BLaER1 (cell line): ENCODE measurements at regions not wholly inside any gene's neighbourhood (a gene's known extent, or its start where the extent isn't known, plus 50 kb on each side); places are given as distances from the start of the nearest gene placed in this dataset.
A peak's percentile ranks its signal among the peaks of the same experiment; 100 is the strongest.
"Not testable (repeated sequence)": the region's sequence is repeated elsewhere in the genome, so short reads cannot be mapped to it uniquely, and the experiment has no call there.

Source experiments
- H3K27ac ChIP-seq: shearing (Covaris generic); formaldehyde crosslinking; 2 replicates; pipeline ENCODE4 v1.8.1; 2022
- H3K27me3 ChIP-seq: shearing (Covaris generic); formaldehyde crosslinking; 2 replicates; pipeline ENCODE4 v1.8.1; 2022
- H3K36me3 ChIP-seq: shearing (Covaris generic); formaldehyde crosslinking; 2 replicates; pipeline ENCODE4 v1.8.1; 2022
- H3K4me1 ChIP-seq: shearing (Covaris generic); formaldehyde crosslinking; 2 replicates; pipeline ENCODE4 v1.8.1; 2022
- H3K4me2 ChIP-seq: shearing (Covaris generic); formaldehyde crosslinking; 2 replicates; pipeline ENCODE4 v1.8.1; 2022
- H3K4me3 ChIP-seq: shearing (Covaris generic); formaldehyde crosslinking; 2 replicates; pipeline ENCODE4 v1.8.1; 2022
- H3K9ac ChIP-seq: shearing (Covaris generic); formaldehyde crosslinking; 2 replicates; pipeline ENCODE4 v1.8.1; 2022
- H3K9me3 ChIP-seq: shearing (Covaris generic); formaldehyde crosslinking; 2 replicates; pipeline ENCODE4 v1.8.1; 2022
- H4K20me1 ChIP-seq: shearing (Covaris generic); formaldehyde crosslinking; 2 replicates; pipeline ENCODE4 v1.8.1; 2022
- Cebpa-rat ChIP-seq: shearing (Covaris generic); IDR thresholded peaks from 2 replicates; pipeline ENCODE4 v1.8.1; 2022

DNA sequence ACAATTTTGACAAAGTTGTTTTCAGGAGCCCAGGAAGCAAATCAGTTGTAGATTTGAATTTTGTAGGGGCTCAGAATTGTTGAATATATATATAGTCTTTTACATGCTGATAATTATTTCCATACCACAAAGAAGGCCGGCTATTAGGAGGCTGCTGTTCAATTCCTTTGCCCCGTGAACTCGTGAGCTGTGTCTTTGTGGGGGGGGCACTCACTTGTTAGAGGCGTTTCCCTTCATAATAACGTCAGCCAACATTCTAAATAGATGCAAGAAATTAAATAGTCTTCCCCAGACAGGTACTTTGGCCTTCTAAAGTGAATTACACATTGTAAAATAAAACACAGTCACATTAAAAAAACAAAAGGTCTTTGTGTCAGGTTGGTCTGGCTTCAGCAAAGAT is 138.7 kb downstream of the DEFB131A start:
- not testable (repeated sequence) for H4K20me1 ChIP-seq, H3K4me1 ChIP-seq, H3K36me3 ChIP-seq, H3K4me2 ChIP-seq, H3K9ac ChIP-seq, H3K27ac ChIP-seq, H3K4me3 ChIP-seq, H3K27me3 ChIP-seq
- peaks cover 18% of the 10 kb centered on the region for H3K9me3 ChIP-seq

DNA sequence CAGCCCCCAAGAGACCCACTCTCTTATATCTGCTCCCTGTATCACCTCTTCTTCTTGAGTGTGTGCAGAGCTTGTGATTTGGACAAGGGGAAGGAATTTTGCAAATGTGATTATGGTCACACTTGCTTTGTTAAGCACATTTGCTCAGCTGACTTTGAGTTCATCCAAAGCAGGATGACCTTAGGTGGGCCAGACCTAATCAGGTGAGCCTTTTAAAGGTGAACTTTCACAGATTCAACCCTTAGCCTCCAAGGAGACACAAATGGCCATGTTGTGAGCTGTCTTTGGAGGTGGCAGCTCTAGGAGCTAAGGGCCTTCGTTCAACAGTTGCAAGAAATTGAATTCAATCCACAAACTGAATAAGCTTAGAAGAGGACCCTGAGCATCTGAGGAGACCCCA is 147.8 kb downstream of the DEFB131A start:
- Histone ChIP-seq H3K9me3 (no peaks in the 10 kb centered on the region), H3K4me2 (no peak overlapping the region), H3K36me3 (no peaks in the 10 kb centered on the region), H3K4me1 (peaks cover 17% of the 10 kb centered on the region), H3K27me3 (no peaks in the 10 kb centered on the region), H3K4me3 (no peak overlapping the region), H3K9ac (no peak overlapping the region), H3K27ac (no peak overlapping the region), H4K20me1 (no peaks in the 10 kb centered on the region)
- no peak for TF ChIP-seq Cebpa-rat

DNA sequence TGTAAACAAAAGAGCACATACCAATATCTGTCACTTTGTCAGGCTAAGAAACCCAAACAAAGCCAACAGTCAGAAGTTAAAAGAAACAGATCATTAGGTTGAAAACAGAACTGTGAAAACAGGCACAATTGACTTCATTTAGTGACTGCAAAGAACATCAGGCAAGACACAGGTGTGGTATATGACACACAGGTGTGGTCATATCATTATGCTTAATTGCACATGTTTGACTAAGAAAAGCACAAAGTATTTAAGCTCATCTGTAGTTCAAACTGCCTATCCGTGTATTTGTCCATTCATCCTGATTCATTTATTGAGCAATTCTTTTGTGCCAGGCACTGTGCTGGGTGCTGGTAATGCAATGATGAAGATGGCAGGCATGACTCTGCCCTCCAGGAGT is 150.7 kb downstream of the DEFB131A start:
- Histone ChIP-seq H3K4me2 (no peak overlapping the region), H3K9me3 (no peaks in the 10 kb centered on the region), H3K4me3 (no peak overlapping the region), H4K20me1 (no peaks in the 10 kb centered on the region), H3K27ac (no peak overlapping the region), H3K36me3 (no peaks in the 10 kb centered on the region), H3K9ac (no peak overlapping the region), H3K27me3 (no peaks in the 10 kb centered on the region), H3K4me1 (peaks cover 3% of the 10 kb centered on the region; the same call in 1 of the 2 replicates)
- no peak for TF ChIP-seq Cebpa-rat

DNA sequence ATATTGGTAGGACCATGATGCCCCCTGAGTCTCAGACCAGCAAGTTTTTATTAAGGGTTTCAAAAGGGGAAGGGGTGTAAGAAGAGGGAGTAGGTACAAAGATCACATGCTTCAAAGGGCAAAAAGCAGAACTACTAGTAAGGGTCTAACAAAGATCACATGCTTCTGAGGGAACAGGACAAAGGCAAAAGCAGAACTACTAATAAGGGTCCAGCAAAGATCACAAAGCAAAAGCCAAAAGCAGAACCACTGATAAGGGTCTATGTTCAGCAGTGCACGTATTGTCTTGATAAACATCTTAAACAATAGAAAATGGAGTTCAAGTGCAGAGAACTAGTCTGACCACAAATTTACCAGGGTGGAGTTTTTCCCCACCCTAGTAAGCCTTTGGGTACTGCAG is 151.3 kb downstream of the DEFB131A start:
- H3K4me1 ChIP-seq, H3K27ac ChIP-seq, H3K9ac ChIP-seq, H3K4me3 ChIP-seq, H4K20me1 ChIP-seq, H3K36me3 ChIP-seq, H3K9me3 ChIP-seq, H3K4me2 ChIP-seq, H3K27me3 ChIP-seq: not testable (repeated sequence)

DNA sequence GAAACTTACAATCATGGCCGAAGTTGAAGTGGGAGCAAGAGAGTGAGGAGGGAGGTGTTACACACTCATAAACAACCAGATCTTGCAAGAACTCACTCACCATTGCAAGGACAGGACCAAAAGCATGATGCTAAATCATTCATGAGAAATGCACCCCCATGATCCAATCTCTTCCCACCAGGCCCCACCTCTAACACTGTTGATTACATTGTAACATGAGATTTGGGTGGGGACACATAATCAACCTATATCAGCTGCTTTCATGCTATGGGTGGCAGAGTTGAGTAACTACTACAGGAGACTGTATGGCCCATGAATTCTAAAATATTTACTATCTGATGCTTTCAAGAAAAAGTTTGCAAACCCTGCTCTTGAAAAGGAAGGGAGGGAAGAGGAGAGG is 155.1 kb downstream of the DEFB131A start:
- Histone ChIP-seq H3K9ac (no peak overlapping the region), H3K4me2 (no peak overlapping the region), H3K9me3 (no peaks in the 10 kb centered on the region), H3K36me3 (no peaks in the 10 kb centered on the region), H3K27me3 (no peaks in the 10 kb centered on the region), H3K4me3 (no peak overlapping the region), H3K27ac (no peak overlapping the region), H3K4me1 (peaks cover 6% of the 10 kb centered on the region; the same call in 1 of the 2 replicates), H4K20me1 (no peaks in the 10 kb centered on the region)
- TF ChIP-seq Cebpa-rat = no peak

DNA sequence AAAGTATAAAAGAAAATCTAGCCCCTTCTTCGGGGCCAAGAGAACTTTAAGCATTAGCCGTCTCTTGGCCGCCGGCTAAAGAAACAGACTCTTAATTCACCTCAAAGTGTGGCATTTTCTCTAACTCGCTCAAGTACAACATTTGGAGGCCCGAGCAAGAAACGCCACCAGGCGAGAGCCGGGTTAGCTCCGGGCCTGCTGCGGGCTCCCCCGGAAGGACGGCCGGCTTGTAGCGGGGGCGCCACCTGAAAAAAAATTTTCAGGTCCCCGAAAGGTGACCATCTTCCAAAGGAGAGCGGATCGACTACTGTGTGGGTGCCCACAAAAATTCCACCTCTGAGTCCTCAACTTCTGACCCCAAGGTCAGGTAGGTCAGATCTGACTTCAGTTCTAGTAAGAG is 156.0 kb downstream of the DEFB131A start:
- H3K4me2 ChIP-seq = no peak overlapping the region
- no peaks in the 10 kb centered on the region for H4K20me1 ChIP-seq
- no peak overlapping the region for H3K27ac ChIP-seq
- H3K27me3 ChIP-seq = no peaks in the 10 kb centered on the region
- TF ChIP-seq Cebpa-rat = no peak
- no peak overlapping the region for H3K4me3 ChIP-seq
- no peak overlapping the region for H3K9ac ChIP-seq
- no peaks in the 10 kb centered on the region for H3K36me3 ChIP-seq
- no peaks in the 10 kb centered on the region for H3K9me3 ChIP-seq
- peaks cover 6% of the 10 kb centered on the region; the same call in 1 of the 2 replicates for H3K4me1 ChIP-seq

DNA sequence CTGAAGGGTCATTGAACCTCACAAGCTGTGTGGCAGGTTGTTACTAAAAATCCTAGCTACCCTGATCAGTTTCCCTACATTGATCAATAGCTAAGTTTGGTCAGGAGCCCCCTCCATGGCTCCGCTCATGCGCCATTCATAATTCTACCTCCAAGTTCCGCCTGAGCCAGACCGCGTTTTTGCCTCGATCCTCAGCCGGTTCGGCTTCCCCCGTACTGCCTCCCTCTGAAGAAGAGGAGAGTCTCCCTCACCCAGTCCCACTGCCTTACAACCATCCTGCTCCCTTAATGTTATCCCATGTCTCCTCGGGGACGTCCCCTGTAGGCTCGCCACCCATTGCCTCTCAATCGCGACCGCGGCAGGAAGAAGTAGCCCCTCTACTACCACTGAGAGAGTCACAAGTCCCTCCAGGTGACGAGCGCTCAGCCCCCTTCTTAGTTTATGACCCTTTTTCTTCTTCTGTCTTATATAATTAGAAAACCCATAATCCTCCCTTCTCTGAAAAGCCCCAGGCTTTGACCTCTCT is 158.2 kb downstream of the DEFB131A start:
- H3K36me3 ChIP-seq = no peaks in the 10 kb centered on the region
- H3K9me3 ChIP-seq = no peaks in the 10 kb centered on the region
- H3K4me1 ChIP-seq = peaks cover 6% of the 10 kb centered on the region; the same call in 1 of the 2 replicates
- no peak for TF ChIP-seq Cebpa-rat
- H3K4me3 ChIP-seq = no peak overlapping the region
- H3K27me3 ChIP-seq = no peaks in the 10 kb centered on the region
- H3K9ac ChIP-seq = no peak overlapping the region
- no peaks in the 10 kb centered on the region for H4K20me1 ChIP-seq
- H3K27ac ChIP-seq = no peak overlapping the region
- H3K4me2 ChIP-seq = no peak overlapping the region

DNA sequence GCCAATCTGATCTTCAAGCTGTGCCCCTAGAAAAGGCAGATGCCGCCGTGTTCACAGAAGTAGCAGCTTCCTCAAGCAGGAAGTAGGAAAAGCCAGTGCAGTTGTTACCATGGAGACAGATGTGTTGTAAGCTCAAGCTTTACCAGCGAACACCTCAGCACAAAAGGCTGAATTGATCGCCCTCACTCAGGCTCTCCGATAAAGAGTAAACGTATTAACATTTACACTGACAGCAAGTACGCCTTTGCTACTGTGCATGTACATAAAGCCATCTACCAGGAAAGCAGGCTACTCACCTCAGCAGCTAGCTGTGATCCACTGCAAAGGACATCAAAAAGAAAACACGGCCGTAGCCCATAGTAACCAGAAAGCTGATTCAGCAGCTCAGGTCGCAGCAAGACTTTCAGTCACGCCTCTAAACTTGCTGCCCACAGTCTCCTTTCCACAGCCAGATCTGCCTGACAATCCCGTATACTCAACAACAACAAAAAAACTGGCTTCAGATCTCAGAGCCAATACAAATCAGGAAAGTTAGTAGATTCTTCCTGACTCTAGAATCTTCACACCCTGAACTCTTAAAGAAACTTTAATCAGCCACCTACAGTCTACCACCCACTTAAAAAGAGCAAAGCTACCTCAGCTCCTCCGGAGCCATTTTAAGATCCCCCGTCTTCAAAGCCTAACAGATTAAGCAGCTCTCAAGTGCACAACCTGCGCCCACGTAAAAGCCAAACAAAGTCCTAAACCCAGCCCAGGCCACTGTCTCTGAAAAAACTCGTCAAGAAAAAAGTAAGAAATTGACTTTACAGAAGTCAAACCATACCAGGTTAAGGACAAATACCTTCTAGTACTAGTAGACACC is 160.0 kb downstream of the DEFB131A start:
- H3K9ac ChIP-seq, H3K27me3 ChIP-seq, H3K27ac ChIP-seq, H3K4me3 ChIP-seq, H4K20me1 ChIP-seq, H3K36me3 ChIP-seq, H3K9me3 ChIP-seq: not testable (repeated sequence)
- 0 out of 2 replicates have a peak overlapping the region, but pooled peaks have one; percentile 32 for H3K4me2 ChIP-seq
- H3K4me1 ChIP-seq = peaks cover 17% of the 10 kb centered on the region

DNA sequence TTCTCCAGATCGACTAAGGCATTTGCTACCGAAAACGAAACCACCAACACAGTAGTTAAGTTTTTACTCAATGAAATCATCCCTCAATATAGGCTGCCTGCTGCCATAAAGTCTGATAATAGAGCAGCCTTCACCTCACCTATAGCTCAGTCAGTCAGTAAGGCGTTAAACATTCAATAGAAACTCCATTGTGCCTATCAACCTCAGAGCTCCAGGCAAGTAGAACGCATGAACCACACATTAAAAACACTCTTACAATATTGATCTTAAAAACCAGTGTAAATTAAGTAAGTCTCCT is 160.6 kb downstream of the DEFB131A start:
- H3K4me3 ChIP-seq, H4K20me1 ChIP-seq, H3K9ac ChIP-seq: not testable (repeated sequence)

DNA sequence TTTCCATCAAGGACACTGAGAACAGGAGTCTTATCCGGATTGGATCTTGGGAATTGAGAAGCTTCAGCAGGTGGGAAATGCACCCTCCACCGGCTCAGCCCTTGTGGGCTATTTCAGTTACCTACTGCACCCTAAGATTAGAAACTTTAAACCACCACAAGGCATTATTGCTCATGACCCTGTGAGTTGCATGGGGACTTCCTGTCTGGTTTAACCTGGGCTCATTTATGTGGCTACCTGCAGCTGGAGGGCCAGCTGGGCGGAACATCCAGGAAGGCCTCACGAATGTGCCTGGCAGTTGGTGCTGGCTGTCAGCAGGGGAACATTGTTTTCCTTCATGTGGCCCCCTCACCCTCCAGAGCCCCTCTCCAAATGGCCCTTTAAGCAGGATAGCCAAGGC is 164.1 kb downstream of the DEFB131A start:
- H3K4me3 ChIP-seq = no peak overlapping the region
- no peaks in the 10 kb centered on the region for H3K27me3 ChIP-seq
- peak overlapping the region; percentile 53 for H3K4me2 ChIP-seq
- H4K20me1 ChIP-seq = no peaks in the 10 kb centered on the region
- H3K27ac ChIP-seq = no peak overlapping the region
- H3K9ac ChIP-seq = no peak overlapping the region
- no peaks in the 10 kb centered on the region for H3K36me3 ChIP-seq
- no peak for TF ChIP-seq Cebpa-rat
- H3K9me3 ChIP-seq = no peaks in the 10 kb centered on the region
- H3K4me1 ChIP-seq = peaks cover 17% of the 10 kb centered on the region

More for the DNA sequence above, 160.6 kb downstream of the DEFB131A start:
- not testable (repeated sequence) for H3K27me3 ChIP-seq, H3K9me3 ChIP-seq, H3K36me3 ChIP-seq, H3K27ac ChIP-seq, H3K4me2 ChIP-seq
- peaks cover 17% of the 10 kb centered on the region for H3K4me1 ChIP-seq

DNA sequence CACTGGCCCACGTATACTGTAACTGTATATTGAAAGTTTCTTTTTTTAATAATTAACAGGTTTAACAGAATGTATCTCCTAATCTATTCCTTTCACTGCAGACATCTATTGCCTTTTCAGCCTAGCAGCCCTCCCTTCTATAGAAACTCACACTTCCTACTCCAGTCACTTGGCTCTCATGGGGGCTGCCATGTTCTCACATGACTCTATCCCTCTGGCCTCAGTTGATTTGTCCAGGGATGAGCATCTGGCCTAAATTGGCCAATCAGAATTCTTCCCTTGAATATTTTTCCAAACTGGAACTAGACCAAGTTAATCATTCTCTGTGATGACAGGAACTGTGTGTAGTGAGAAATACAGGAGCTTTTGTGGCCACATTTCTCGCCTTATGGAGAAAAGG is 166.1 kb downstream of the DEFB131A start:
- not testable (repeated sequence) for H3K9me3 ChIP-seq, H3K27ac ChIP-seq, H3K4me3 ChIP-seq, H3K4me2 ChIP-seq, H4K20me1 ChIP-seq, H3K36me3 ChIP-seq, H3K9ac ChIP-seq, H3K27me3 ChIP-seq
- H3K4me1 ChIP-seq = peaks cover 11% of the 10 kb centered on the region
